Right lobe of liver (tissue), 6 donors: ENCODE measurements at regions not wholly inside any gene's neighbourhood (a gene's known extent, or its start where the extent isn't known, plus 50 kb on each side); places are given as distances from the start of the nearest gene placed in this dataset.

Experiments
- ATAC-seq, 4 donors: fragments of 200-7000 bp; cut with Tn5 transposase; one replicate each; pipeline ENCODE4 v1.9.1; 2020; ENCODE audit warnings: mild to moderate bottlenecking in 4 of 4, moderate library complexity in 4 of 4
- DNase-seq, 3 donors: peaks; one replicate each; pipeline ENCODE4 v3.0.0-alpha.2; 2020
- H3K27ac ChIP-seq, 3 donors: fragments of 200-600 bp; one replicate each; pipeline ENCODE4 v1.8.0; 2022
- H3K27me3 ChIP-seq, 2 donors: fragments of 200-600 bp; one replicate each; pipeline ENCODE4 v1.8.0; 2022
- H3K36me3 ChIP-seq, 4 donors: fragments of 200-600 bp; sonication (generic) in 1 of 4; one replicate each; pipeline versions ENCODE4 v1.5.1 to v1.8.0; 2017 to 2022; ENCODE audit warnings: control low read depth in 1 of 4
- H3K4me1 ChIP-seq, 4 donors: fragments of 200-600 bp; sonication (generic) in 1 of 4; one replicate each; pipeline versions ENCODE4 v1.5.1 to v1.8.0; 2017 to 2022; ENCODE audit warnings: control low read depth in 1 of 4
- H3K4me3 ChIP-seq, 3 donors: fragments of 200-600 bp; one replicate each; pipeline ENCODE4 v1.8.0; 2022
- H3K9me3 ChIP-seq, 4 donors: fragments of 200-600 bp; sonication (generic) in 1 of 4; one replicate each; pipeline versions ENCODE4 v1.5.1 to v1.8.0; 2017 to 2022; ENCODE audit warnings: control low read depth in 1 of 4
- CTCF ChIP-seq, 4 donors: fragments of 200-600 bp in 3 of 4; fragments of 450-650 bp in 1 of 4; IDR thresholded peaks; one replicate each; pipeline versions ENCODE4 v1.5.1 to v1.8.0; 2016 to 2022; ENCODE audit warnings: antibody characterized with exemption in 4 of 4, mild to moderate bottlenecking in 2 of 4
- POLR2A ChIP-seq: fragments of 450-650 bp; IDR thresholded peaks from one replicate; pipeline ENCODE4 v1.6.1; 2017; ENCODE audit warnings: antibody characterized with exemption, mild to moderate bottlenecking
- WGBS: methylation state at CpG from one replicate; pipeline ENCODE4 v1.1.6; 2018; ENCODE audit warnings: low coverage, low lambda C conversion rate; ENCODE audit not compliant: insufficient coverage; ENCODE audit errors: missing lambda C conversion rate; 5-methylcytosine and 5-hydroxymethylcytosine counted together
- intact Hi-C, 2 donors: fragments of 100-400 bp; cut with DNase I; formaldehyde crosslinking; loops; one replicate each; pipeline versions ENCODE4 v1.11.2 to v1.14.1; 2022
- donor health status: DM: no; HTN: yes; CAD: no.
- donor health status: DM: no; HTN: no; CAD: no.
- donor health status: DM: no; HTN: no; CAD: no.
- donor health status: DM: no; HTN: yes; CAD: no.
- donor health status: DM: no; HTN: yes; CAD: no.

- intact Hi-C loops: no loop called here
- no peak for TF ChIP-seq CTCF (IDR thresholded peaks at IDR 0.05)
- no peak for TF ChIP-seq POLR2A
- no peaks in the 10 kb centered on the region for H3K36me3 ChIP-seq
- H3K27me3 ChIP-seq: no peaks in the 10 kb centered on the region
- WGBS: 54% methylated on average over 2 of the region's 2 CpGs
- no peak overlapping the region for H3K4me3 ChIP-seq
- H3K9me3 ChIP-seq: no peaks in the 10 kb centered on the region
- no peak overlapping the region for H3K27ac ChIP-seq
- DNase-seq (no peak), ATAC-seq (no peak)
- H3K4me1 ChIP-seq: no peaks in the 10 kb centered on the region
Observed at GRCh38 chr11:115955803-115956202, 451.6 kb upstream of the CADM1 start.

- 60% methylated on average over 1 of the region's 2 CpGs for WGBS
- TF ChIP-seq CTCF (IDR thresholded peaks at IDR 0.05) (no peak), POLR2A (no peak)
- Histone ChIP-seq H3K4me3 (no peak overlapping the region), H3K9me3 (no peaks in the 10 kb centered on the region), H3K4me1 (no peaks in the 10 kb centered on the region), H3K36me3 (no peaks in the 10 kb centered on the region), H3K27me3 (no peaks in the 10 kb centered on the region), H3K27ac (no peak overlapping the region)
- DNase-seq (no peak), ATAC-seq (no peak)
- intact Hi-C loops: no loop called here
Observed at GRCh38 chr11:115950660-115951059, 446.4 kb upstream of the CADM1 start.

- DNase-seq: no peak
- TF ChIP-seq POLR2A: no peak
- TF ChIP-seq CTCF (IDR thresholded peaks at IDR 0.05): no peak
- no peak for ATAC-seq
- H3K4me1 ChIP-seq: no peaks in the 10 kb centered on the region
- WGBS: 71% methylated on average over 3 of the region's 8 CpGs
- no peaks in the 10 kb centered on the region for H3K36me3 ChIP-seq
- no peak overlapping the region for H3K27ac ChIP-seq
- no peaks in the 10 kb centered on the region for H3K9me3 ChIP-seq
- no peak overlapping the region for H3K4me3 ChIP-seq
- intact Hi-C loops: no loop called here
- H3K27me3 ChIP-seq: no peaks in the 10 kb centered on the region
Observed at GRCh38 chr11:115944596-115944995, 440.4 kb upstream of the CADM1 start.

GRCh38 chr11:115942011-115942410 lies 437.8 kb upstream of the CADM1 start:
- no peak for ATAC-seq

More at GRCh38 chr11:115942011-115942410, 437.8 kb upstream of the CADM1 start:
- Histone ChIP-seq H3K4me1 (no peaks in the 10 kb centered on the region), H3K4me3 (no peak overlapping the region), H3K27me3 (no peaks in the 10 kb centered on the region), H3K27ac (no peak overlapping the region), H3K9me3 (no peaks in the 10 kb centered on the region), H3K36me3 (no peaks in the 10 kb centered on the region)
- no peak for TF ChIP-seq POLR2A
- no peak for TF ChIP-seq CTCF (IDR thresholded peaks at IDR 0.05)
- 50% methylated on average over 2 of the region's 2 CpGs for WGBS
- intact Hi-C loops: no loop called here
- no peak for DNase-seq
